ENCODE measurements at regions not wholly inside any gene's neighbourhood (a gene's known extent, or its start where the extent isn't known, plus 50 kb on each side); places are given as distances from the start of the nearest gene placed in this dataset.
"Not testable (repeated sequence)": the region's sequence is repeated elsewhere in the genome, so short reads cannot be mapped to it uniquely, and the experiment has no call there.

GRCh38 chr11:71182791-71183677 lies 69.3 kb downstream of the SHANK2 start:
- DNase-seq (ENCODE audit: low read depth), result no peak

GRCh38 chr11:71181566-71181965 lies 70.8 kb downstream of the SHANK2 start:
- DNase-seq (ENCODE audit: low read depth), result no peak

- no peak for DNase-seq (ENCODE audit: low read depth)
These were observed 71.5 kb downstream of the SHANK2 start for GRCh38 chr11:71180694-71181470.

- no peak for DNase-seq (ENCODE audit: low read depth)
These were observed 72.3 kb downstream of the SHANK2 start for GRCh38 chr11:71179877-71180605.

- DNase-seq (ENCODE audit: low read depth), result no peak
These were observed 74.3 kb downstream of the SHANK2 start for GRCh38 chr11:71178076-71178475.

GRCh38 chr11:71176812-71177211 lies 75.6 kb downstream of the SHANK2 start:
- DNase-seq (ENCODE audit: low read depth), result no peak

- DNase-seq (ENCODE audit: low read depth), result no peak
These were observed 78.7 kb downstream of the SHANK2 start for GRCh38 chr11:71173709-71174108.

GRCh38 chr11:71172680-71173079 lies 79.7 kb downstream of the SHANK2 start:
- no peak for DNase-seq (ENCODE audit: low read depth)

GRCh38 chr11:71171576-71171975 lies 80.8 kb downstream of the SHANK2 start:
- DNase-seq (ENCODE audit: low read depth), result no peak

- DNase-seq (ENCODE audit: low read depth), result no peak
These were observed 81.6 kb downstream of the SHANK2 start for GRCh38 chr11:71170624-71171423.

GRCh38 chr11:71169313-71169712 lies 83.1 kb downstream of the SHANK2 start:
- no peak for DNase-seq (ENCODE audit: low read depth)

- not testable (repeated sequence) for DNase-seq (ENCODE audit: low read depth)
These were observed 84.6 kb downstream of the SHANK2 start for GRCh38 chr11:71167814-71168213.

GRCh38 chr11:71165771-71166170 lies 86.6 kb downstream of the SHANK2 start:
- DNase-seq (ENCODE audit: low read depth), result no peak

- DNase-seq (ENCODE audit: low read depth), result no peak
These were observed 87.8 kb downstream of the SHANK2 start for GRCh38 chr11:71164621-71165020.

- no peak for DNase-seq (ENCODE audit: low read depth)
These were observed 88.2 kb downstream of the SHANK2 start for GRCh38 chr11:71164186-71164585.

GRCh38 chr11:71163371-71163770 lies 89.0 kb downstream of the SHANK2 start:
- DNase-seq (ENCODE audit: low read depth), result no peak

GRCh38 chr11:71158936-71159335 lies 93.4 kb downstream of the SHANK2 start:
- no peak for DNase-seq (ENCODE audit: low read depth)

GRCh38 chr11:71157676-71158075 lies 94.7 kb downstream of the SHANK2 start:
- not testable (repeated sequence) for DNase-seq (ENCODE audit: low read depth)

- DNase-seq (ENCODE audit: low read depth), result no peak
These were observed 96.1 kb downstream of the SHANK2 start for GRCh38 chr11:71156301-71156700.

- DNase-seq (ENCODE audit: low read depth), result no peak
These were observed 96.5 kb downstream of the SHANK2 start for GRCh38 chr11:71155846-71156245.

- DNase-seq (ENCODE audit: low read depth), result no peak
These were observed 98.0 kb downstream of the SHANK2 start for GRCh38 chr11:71154261-71154805.
